Parathyroid adenoma (tissue), 2 donors: ENCODE measurements at regions not wholly inside any gene's neighbourhood (a gene's known extent, or its start where the extent isn't known, plus 50 kb on each side); places are given as distances from the start of the nearest gene placed in this dataset.
"Not testable (repeated sequence)": the region's sequence is repeated elsewhere in the genome, so short reads cannot be mapped to it uniquely, and the experiment has no call there.

Experiments used
- H2AFZ ChIP-seq: fragments of 300-600 bp; sonication (generic); one replicate; pipeline ENCODE4 v1.7.0; 2017; ENCODE audit warnings: antibody characterized with exemption, mild to moderate bottlenecking
- H3K27ac ChIP-seq: fragments of 300-600 bp; sonication (generic); one replicate; pipeline ENCODE4 v1.7.0; 2017
- H3K27me3 ChIP-seq: fragments of 300-600 bp; sonication (generic); one replicate; pipeline ENCODE4 v1.7.0; 2017; ENCODE audit warnings: low read length; ENCODE audit not compliant: control insufficient read depth, insufficient read depth
- H3K36me3 ChIP-seq: fragments of 300-600 bp; sonication (generic); one replicate; pipeline ENCODE4 v1.7.0; 2017; ENCODE audit warnings: low read length; ENCODE audit not compliant: control insufficient read depth, insufficient read depth
- H3K4me1 ChIP-seq: fragments of 300-600 bp; sonication (generic); one replicate; pipeline ENCODE4 v1.7.0; 2017; ENCODE audit warnings: control low read depth
- H3K4me2 ChIP-seq: fragments of 300-600 bp; sonication (generic); one replicate; pipeline ENCODE4 v1.7.0; 2017; ENCODE audit warnings: low read length
- H3K4me3 ChIP-seq: fragments of 300-600 bp; sonication (generic); one replicate; pipeline ENCODE4 v1.7.0; 2017; ENCODE audit warnings: low read depth, low read length
- H3K79me2 ChIP-seq: fragments of 300-600 bp; sonication (generic); one replicate; pipeline ENCODE4 v1.7.0; 2017; ENCODE audit warnings: control low read depth
- H3K9ac ChIP-seq: fragments of 300-600 bp; sonication (generic); one replicate; pipeline ENCODE4 v1.7.0; 2017; ENCODE audit warnings: mild to moderate bottlenecking
- H3K9me3 ChIP-seq: fragments of 300-600 bp; sonication (generic); one replicate; pipeline ENCODE4 v1.7.0; 2017; ENCODE audit warnings: low read length; ENCODE audit not compliant: control insufficient read depth
- CTCF ChIP-seq: fragments of 300-600 bp; sonication (generic); IDR thresholded peaks from one replicate; pipeline ENCODE4 v1.7.0; 2017; ENCODE audit warnings: antibody characterized with exemption, mild to moderate bottlenecking
- donor health status: primary hyperparathyroidism.

- H3K4me2 ChIP-seq = no peak overlapping the region
- H3K36me3 ChIP-seq = no peaks in the 10 kb centered on the region
- no peaks in the 10 kb centered on the region for H3K79me2 ChIP-seq
- H3K27me3 ChIP-seq = no peaks in the 10 kb centered on the region
- no peak for TF ChIP-seq CTCF
- no peaks in the 10 kb centered on the region for H3K9me3 ChIP-seq
- no peaks in the 10 kb centered on the region for H3K4me1 ChIP-seq
- no peak overlapping the region for H2AFZ ChIP-seq
- no peak overlapping the region for H3K27ac ChIP-seq
- no peak overlapping the region for H3K4me3 ChIP-seq
- no peak overlapping the region for H3K9ac ChIP-seq
Observed at GRCh38 chrX:140274811-140275525, 229.9 kb downstream of the SOX3 start.

DNA sequence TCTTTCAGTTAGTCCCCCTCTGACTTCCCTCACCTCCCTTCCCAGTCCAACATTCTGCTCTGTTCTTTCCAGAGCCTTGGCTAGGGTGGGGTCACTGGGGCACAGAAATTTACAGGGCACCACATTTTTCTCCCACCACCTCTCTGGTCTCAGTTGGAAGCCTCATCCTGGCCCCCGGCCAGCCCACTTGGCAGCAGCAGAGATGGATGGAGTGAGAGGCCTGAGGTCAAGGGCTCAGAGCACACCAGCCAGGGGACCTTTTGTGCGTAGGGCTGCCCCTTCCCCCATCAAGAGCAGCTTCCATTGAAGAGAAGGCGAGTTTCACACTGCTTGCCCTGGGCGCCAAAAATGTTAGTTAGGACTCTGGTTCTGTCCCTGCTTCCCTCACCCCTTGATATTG lies 230.9 kb downstream of the SOX3 start:
- Histone ChIP-seq H3K27ac (no peak overlapping the region), H2AFZ (no peak overlapping the region), H3K9me3 (no peaks in the 10 kb centered on the region), H3K4me3 (no peak overlapping the region), H3K27me3 (no peaks in the 10 kb centered on the region), H3K36me3 (no peaks in the 10 kb centered on the region), H3K4me1 (no peaks in the 10 kb centered on the region), H3K9ac (no peak overlapping the region), H3K79me2 (no peaks in the 10 kb centered on the region), H3K4me2 (no peak overlapping the region)
- no peak for TF ChIP-seq CTCF

- TF ChIP-seq CTCF = no peak
- Histone ChIP-seq H3K4me2 (no peak overlapping the region), H3K4me1 (no peaks in the 10 kb centered on the region), H2AFZ (no peak overlapping the region), H3K9me3 (no peaks in the 10 kb centered on the region), H3K36me3 (no peaks in the 10 kb centered on the region), H3K9ac (no peak overlapping the region), H3K27ac (no peak overlapping the region), H3K27me3 (no peaks in the 10 kb centered on the region), H3K4me3 (no peak overlapping the region), H3K79me2 (no peaks in the 10 kb centered on the region)
Observed at GRCh38 chrX:140250391-140250790, 254.5 kb downstream of the SOX3 start.

- no peak for TF ChIP-seq CTCF
- Histone ChIP-seq H2AFZ (no peak overlapping the region), H3K4me3 (no peak overlapping the region), H3K9me3 (no peaks in the 10 kb centered on the region), H3K27me3 (no peaks in the 10 kb centered on the region), H3K79me2 (no peaks in the 10 kb centered on the region), H3K4me1 (no peaks in the 10 kb centered on the region), H3K36me3 (no peaks in the 10 kb centered on the region), H3K27ac (no peak overlapping the region), H3K9ac (no peak overlapping the region), H3K4me2 (no peak overlapping the region)
Observed at GRCh38 chrX:140249088-140249487, 255.8 kb downstream of the SOX3 start.

DNA sequence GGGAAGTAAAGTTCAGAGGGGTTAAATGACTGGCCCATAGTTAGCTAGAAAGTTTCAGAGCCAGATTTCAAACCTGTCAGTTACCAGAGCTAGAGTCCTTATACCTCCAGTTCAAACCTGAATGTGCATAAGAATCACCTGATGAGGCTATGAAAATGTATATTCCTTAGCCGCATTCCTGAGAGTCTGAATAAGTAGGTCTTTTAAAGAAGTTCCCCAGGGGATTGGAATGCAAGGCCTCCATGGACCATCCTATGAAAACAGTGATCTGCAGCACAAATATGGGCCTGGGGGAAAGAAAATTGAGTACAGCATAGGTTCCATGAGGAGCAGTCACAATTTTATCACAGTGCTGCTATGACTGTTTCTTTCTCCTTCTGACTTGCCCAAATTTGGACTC lies 263.9 kb upstream of the CXorf66 start:
- H3K27ac ChIP-seq = no peak overlapping the region
- H2AFZ ChIP-seq = no peak overlapping the region
- no peak overlapping the region for H3K4me2 ChIP-seq
- H3K9me3 ChIP-seq = no peaks in the 10 kb centered on the region
- no peak for TF ChIP-seq CTCF
- H3K27me3 ChIP-seq = no peaks in the 10 kb centered on the region
- no peaks in the 10 kb centered on the region for H3K36me3 ChIP-seq
- no peaks in the 10 kb centered on the region for H3K4me1 ChIP-seq
- no peak overlapping the region for H3K9ac ChIP-seq
- no peak overlapping the region for H3K4me3 ChIP-seq
- no peaks in the 10 kb centered on the region for H3K79me2 ChIP-seq

- not testable (repeated sequence) for H3K4me1 ChIP-seq, H3K9me3 ChIP-seq, H3K4me2 ChIP-seq, H3K36me3 ChIP-seq, H3K4me3 ChIP-seq, H2AFZ ChIP-seq, H3K79me2 ChIP-seq, H3K27me3 ChIP-seq, H3K9ac ChIP-seq, H3K27ac ChIP-seq
Observed at GRCh38 chrX:140226037-140226436, 260.7 kb upstream of the CXorf66 start.

- H3K9me3 ChIP-seq, H3K27ac ChIP-seq, H3K27me3 ChIP-seq, H3K4me2 ChIP-seq, H3K4me1 ChIP-seq, H3K79me2 ChIP-seq, H2AFZ ChIP-seq, H3K9ac ChIP-seq, H3K36me3 ChIP-seq, H3K4me3 ChIP-seq: not testable (repeated sequence)
Observed at GRCh38 chrX:140215894-140216293, 250.6 kb upstream of the CXorf66 start.
